SH-SY5Y (cell line): ENCODE measurements at regions not wholly inside any gene's neighbourhood (a gene's known extent, or its start where the extent isn't known, plus 50 kb on each side); places are given as distances from the start of the nearest gene placed in this dataset.
A peak's percentile ranks its signal among the peaks of the same experiment; 100 is the strongest.

ENCODE experiments used
- GATA2 ChIP-seq: IDR thresholded peaks from 2 replicates; pipeline ENCODE4 v1.6.1; 2011; ENCODE audit warnings: mild to moderate bottlenecking, low read depth, low read length
- GATA3 ChIP-seq: IDR thresholded peaks from 2 replicates; pipeline ENCODE4 v1.6.1; 2011; ENCODE audit warnings: low read depth, mild to moderate bottlenecking, low read length, moderate library complexity

DNA sequence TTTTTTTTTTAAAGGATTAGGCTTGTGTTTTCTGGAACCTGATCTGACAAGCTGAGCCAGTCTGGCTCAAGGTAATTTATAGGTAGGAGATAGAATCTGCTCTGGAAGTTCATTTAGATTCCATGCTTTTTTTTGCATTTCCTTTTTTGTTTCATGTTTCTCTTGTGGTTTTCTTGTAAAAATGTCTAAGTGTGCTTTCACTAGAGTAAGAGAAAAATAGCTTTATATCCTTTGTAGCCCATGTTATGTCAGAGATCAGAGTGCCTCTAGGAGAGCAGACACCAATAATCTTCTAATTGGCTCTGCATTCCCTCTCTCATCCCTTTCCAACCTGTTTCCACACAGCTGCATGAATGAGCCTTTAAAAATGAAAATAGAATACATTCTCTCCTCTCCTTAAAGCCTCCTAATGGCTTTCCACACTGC lies 389.8 kb upstream of the KCNMB2 start:
- TF ChIP-seq GATA3 (no peak), GATA2 (peak; percentile 18; the same call in 1 of the 2 replicates)

DNA sequence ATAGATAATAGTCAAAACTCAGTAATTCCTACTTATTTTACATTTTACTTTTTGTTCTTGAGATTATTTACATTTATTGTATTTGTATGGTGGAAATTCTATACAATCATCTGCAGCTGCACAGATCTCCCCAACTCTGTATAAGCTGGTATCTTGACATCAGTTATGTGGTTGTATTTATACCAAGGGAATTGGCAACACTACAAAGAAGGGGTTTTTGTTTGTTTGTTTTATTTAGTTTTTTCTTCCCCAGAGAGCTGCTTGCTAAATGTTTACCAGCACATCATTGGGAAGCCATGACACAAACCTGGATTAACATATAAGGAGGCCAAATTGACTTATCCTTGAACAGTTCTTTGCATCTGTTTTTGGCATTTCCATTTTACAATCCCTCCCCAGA lies 389.2 kb upstream of the KCNMB2 start:
- no peak for TF ChIP-seq GATA3
- no peak for TF ChIP-seq GATA2

DNA sequence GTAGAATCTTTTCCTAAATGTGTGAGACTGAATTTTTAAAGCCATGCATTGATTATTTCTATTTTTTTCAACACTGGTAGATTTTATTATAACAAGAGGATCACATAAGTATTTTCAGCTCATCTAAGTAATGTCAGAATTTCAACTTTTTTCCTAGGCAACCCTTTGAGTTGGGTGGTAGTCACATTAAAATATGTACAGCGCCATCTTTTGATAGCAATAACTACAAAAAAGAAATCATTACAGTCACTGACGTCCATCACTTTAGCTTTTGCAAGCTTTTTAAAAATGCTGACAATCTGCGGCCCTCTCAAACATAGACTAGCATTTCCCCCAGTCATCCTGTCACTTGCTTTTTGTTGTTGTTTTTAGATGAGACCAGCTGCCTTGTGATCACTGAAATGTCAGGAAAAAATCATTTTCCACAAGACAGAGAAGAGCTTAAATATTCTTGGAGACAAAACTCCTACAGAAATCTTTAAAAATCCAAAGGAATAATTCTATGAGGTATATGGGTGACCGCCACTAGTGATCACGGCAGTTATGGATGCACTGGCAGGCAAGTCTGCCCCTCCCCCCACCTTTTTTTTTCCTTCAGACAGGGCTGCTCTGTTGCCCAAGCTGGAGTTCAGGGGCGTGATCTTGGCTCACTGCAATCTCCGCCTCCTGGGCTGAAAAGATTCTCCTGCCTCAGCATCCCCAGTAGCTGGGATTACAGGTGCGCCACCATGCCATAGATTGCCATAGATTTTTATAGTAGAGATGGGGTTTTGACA lies 384.0 kb upstream of the KCNMB2 start:
- TF ChIP-seq GATA2 (no peak), GATA3 (no peak)

DNA sequence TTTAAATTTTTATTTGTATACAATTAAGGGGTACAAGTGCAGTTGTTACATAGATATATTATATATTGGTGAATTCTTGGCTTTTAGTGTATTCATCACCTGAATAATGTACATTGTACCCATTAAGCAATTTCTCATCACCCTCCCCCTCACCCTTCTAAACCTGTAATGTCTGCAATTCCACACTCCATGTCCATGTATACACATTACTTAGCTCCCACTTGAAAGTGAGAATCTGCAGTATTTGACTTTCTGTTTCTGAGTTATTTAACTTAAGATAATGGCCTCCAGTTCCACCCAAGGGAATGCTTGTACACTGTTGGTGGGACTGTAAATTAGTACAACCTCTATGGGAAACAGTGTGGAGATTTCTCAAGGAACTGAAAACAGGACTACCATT lies 383.2 kb upstream of the KCNMB2 start:
- TF ChIP-seq GATA2 (no peak), GATA3 (no peak)

DNA sequence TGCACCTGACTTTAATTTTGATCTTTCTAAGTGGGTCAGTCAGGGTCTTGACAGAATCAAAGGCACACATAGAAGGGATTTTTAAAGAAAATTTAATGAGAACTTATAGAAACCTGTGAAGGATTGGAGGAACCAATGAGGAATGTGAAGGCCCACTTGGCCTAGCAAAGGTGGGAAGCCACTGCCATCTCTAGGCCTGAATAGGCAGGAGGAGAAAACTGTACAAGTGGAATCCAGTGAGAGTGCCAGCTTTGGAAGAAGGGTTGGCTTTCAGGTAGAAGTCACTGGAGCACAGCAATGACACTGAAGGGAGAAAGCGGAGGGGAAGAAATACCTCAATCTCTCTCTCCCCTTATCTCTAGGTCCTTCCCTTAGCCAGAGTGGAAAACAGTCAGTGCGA lies 380.7 kb upstream of the KCNMB2 start:
- no peak for TF ChIP-seq GATA3
- TF ChIP-seq GATA2: no peak

DNA sequence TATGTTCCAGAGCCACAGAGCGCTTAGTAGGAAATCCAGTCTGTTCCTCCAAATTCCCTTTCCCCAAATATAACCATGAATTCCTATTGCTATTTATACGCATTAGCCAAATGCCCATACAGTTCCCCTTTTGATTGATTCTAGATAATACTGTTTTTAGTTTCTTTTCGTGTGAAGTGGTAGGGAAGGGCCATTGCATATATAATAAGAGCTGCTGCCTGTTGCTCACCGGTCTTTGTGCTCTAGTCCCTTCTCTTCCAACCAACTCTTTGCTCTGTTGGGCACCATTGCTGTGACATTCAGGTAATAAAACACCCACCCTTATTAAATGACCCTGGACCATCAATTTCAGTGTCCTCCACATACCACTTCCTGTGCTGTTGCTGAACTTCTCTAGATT lies 379.9 kb upstream of the KCNMB2 start:
- TF ChIP-seq GATA3: no peak
- no peak for TF ChIP-seq GATA2

DNA sequence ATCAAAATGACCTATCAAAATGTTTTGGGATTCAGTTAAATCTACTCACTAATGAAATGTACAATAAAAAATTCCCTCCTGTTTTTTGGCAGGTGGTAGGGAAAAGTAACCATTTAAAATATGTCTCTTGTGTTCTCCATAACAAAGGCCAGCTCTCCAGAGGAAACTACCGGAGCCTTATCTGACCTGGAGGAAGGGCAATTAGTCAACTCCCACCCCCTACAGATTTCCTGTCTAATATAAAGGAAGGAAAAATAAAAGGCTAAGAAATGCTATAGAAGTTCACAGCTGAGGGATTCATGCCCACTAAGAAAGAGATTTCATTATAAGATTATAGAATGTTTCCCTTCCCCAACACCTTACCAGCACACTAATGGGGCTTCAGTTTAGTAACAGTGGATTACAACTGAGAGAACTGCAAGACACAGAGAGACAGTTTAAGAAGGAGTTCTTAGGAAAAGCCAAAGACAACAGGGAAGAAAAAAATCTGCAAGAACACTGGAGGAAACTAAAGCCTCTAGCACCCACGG lies 376.5 kb upstream of the KCNMB2 start:
- TF ChIP-seq GATA3 (no peak), GATA2 (no peak)

DNA sequence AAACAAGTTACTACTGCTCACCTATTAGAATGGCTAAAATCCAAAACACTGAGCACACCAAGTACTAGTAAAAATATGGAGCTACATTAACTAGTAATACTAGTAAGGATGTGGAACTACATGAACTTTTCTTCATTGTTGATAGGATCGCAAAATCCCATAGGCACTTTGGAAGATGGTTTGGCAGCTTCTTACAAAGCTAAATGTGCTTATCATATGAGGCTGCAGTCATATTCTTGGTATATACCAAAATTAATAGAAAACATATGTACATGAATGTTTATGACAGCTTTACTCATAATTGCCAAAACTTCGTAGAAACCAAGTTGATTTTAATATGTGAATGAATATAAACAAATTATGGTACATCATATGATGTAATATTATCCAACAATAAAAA lies 366.8 kb upstream of the KCNMB2 start:
- TF ChIP-seq GATA3 (no peak), GATA2 (no peak)

DNA sequence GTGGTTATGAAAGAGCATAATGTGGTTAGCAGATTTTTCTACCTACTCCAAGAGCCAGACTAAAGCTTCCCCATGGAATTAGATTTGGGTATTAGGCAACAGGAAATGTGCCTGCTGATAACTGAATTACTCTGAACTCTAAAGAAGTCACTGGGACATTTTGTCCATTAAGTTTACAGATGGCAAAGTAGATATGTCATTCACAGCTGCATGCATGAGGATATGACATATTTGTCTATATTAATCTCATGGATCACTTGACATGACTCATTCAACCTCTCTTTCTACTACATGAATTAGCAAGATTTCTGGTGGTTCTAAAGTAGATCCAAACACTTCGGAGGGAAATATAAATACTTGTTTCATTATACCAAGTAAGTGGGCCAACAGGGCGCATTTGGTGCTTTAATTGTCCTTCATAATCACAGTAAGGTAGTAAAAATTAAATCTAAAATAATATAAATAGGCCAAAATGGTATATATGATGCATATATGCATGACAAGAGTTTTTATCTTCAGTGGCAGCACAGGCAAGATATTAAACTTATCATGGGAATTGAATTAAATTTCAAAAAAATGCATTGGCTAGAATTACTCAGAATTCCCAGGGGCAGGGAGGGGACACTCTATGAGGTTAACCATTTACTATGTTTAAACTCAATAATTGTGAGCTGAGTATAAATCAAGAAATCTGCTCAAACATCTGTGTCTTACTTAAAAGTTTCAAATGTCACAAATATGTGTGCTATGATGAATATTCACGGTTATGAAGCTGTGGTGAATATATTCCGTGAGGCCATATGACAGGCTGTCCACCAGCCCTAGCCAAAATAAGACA lies 365.3 kb upstream of the KCNMB2 start:
- TF ChIP-seq GATA2 (peak; percentile 88), GATA3 (peak; percentile 99)

DNA sequence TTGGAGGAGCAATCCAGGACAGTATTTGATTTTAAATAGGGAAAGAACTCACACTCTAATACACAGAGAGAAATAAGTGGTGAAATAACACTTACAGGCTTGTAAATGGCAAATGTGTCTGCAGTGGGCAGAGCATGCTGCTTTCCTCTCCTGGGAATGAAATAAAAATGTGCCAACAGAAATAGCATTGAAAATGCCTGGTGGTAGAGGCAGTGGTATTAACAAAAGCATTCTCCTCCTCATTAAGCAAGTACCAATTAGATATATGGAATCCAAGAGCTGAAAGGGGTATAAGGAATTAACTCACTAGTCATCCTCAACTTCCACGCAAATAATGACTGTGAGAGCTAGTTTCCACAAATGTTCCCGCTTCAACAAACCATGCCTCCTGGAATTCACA lies 364.1 kb upstream of the KCNMB2 start:
- TF ChIP-seq GATA2 (no peak), GATA3 (no peak)

DNA sequence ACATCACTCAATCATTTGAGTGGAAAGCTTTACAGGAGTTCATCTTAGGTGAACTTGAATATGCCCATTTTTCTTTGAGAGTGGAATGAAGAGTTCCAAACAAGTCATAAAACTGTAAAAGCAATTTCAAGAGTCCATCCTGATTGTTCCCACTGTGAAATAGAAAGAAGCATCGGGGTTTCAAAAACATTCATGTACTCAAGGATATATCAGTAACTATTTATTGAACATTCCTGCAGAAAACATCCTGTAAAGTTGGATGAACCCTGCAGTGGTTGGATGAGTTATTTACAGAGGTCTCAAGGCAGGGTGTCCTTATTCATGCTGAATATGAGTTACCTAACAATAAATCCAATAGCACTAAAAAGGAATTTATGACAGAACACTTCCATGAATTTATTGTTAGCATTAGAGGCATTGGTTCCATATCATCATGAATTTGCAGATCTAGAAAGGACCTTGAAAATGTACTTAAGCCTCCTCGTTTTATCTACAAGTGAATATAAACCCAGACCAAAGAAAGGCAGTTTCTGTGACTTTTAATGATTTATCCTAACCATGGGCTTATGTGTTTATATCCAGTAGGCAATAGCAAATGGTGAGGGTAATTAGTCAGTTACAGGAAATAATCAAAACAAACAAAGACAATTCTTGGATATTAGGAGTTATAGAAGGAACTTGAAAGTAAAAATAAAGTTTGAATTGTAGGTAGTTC lies 361.9 kb upstream of the KCNMB2 start:
- no peak for TF ChIP-seq GATA2
- no peak for TF ChIP-seq GATA3

DNA sequence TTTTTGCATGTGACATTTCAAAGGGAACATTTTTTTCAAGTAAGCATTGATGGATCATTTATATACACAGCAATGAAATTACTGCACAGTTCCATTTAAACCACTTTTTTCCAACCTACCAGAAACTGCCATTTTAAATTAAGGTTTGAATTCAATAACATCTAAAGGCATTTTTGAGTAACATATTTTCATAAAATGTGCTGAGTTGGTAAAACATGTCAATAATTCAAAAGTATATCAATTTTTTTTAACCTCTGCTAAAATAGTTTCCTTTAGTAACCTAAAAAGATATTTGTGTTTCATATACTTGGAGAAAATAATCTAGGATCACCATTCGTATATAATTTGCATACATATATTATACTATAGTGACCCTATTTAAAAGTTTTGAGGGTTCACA lies 355.1 kb upstream of the KCNMB2 start:
- TF ChIP-seq GATA3 (no peak), GATA2 (no peak)

DNA sequence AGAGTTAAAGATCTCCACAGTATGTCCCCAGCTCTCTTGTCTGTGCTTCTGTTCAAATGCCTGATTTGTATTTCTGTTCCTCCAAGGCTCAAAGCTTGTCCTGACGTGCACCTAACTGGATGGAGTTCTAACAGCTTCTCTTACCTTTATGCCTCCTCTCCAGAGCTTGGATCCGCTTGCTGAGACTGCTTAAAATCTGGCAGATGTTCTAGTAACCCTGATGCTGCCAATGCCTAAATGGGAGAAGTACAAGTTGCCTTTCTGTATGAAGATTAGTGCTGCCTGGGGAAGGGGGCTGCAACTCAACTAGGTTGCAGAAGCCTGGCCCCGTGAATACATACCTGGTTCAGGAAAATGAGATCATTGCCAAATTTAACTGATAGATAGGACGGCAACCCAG lies 354.5 kb upstream of the KCNMB2 start:
- no peak for TF ChIP-seq GATA3
- TF ChIP-seq GATA2: no peak

DNA sequence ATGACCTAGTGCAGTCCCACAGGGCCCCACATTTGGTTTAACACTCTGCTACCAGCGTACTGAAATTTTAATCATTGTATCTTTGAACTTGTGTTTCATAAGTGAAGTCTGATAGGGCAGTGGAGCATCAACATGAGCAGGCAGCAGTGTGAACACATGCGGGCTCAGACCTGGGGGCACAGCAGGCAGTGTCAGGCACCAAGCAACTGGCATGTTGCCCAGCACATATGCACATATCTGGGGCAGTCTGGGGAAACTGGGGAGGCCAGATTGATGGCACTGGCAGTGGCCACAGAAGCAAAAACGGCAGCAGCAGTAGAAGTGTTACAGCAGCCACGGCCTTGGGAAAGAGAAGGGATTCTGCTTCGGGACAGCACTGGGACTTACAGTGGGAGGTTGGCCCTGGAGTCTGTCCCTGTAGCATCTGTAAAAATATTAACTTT lies 353.9 kb upstream of the KCNMB2 start:
- TF ChIP-seq GATA2 (peak; percentile 80), GATA3 (peak; percentile 52; the same call in 1 of the 2 replicates)
